GM08714 (cell line): ENCODE measurements at regions not wholly inside any gene's neighbourhood (a gene's known extent, or its start where the extent isn't known, plus 50 kb on each side); places are given as distances from the start of the nearest gene placed in this dataset.

Experiments
- H3K4me3 ChIP-seq: fragments of 200-500 bp; sonication (Bioruptor generic); 2 replicates; pipeline ENCODE4 v1.5.1; 2014; ENCODE audit warnings: mild to moderate bottlenecking, low read length, inconsistent platforms
- ZNF274 ChIP-seq: IDR thresholded peaks from 2 replicates; pipeline ENCODE4 v1.6.1; 2012; ENCODE audit warnings: mild to moderate bottlenecking, low read depth, low read length

- no peak overlapping the region for H3K4me3 ChIP-seq
- TF ChIP-seq ZNF274, result no peak
These were observed 447.5 kb downstream of the AACS start for GRCh38 chr12:125512541-125513298.

- H3K4me3 ChIP-seq, result no peak overlapping the region
- TF ChIP-seq ZNF274, result no peak
These were observed 450.7 kb downstream of the AACS start for GRCh38 chr12:125515887-125516286.

GRCh38 chr12:125518074-125518473 lies 452.8 kb downstream of the AACS start:
- TF ChIP-seq ZNF274, result no peak
- H3K4me3 ChIP-seq, result no peak overlapping the region

GRCh38 chr12:125519026-125519651 lies 453.9 kb downstream of the AACS start:
- no peak for TF ChIP-seq ZNF274
- no peak overlapping the region for H3K4me3 ChIP-seq

- TF ChIP-seq ZNF274, result no peak
- no peak overlapping the region for H3K4me3 ChIP-seq
These were observed 460.6 kb downstream of the AACS start for GRCh38 chr12:125525879-125526278.

- TF ChIP-seq ZNF274, result no peak
- no peak overlapping the region for H3K4me3 ChIP-seq
These were observed 463.0 kb downstream of the AACS start for GRCh38 chr12:125528281-125528680.

- TF ChIP-seq ZNF274, result no peak
- H3K4me3 ChIP-seq, result no peak overlapping the region
These were observed 465.0 kb downstream of the AACS start for GRCh38 chr12:125530201-125530600.

GRCh38 chr12:125530876-125531275 lies 465.6 kb downstream of the AACS start:
- no peak overlapping the region for H3K4me3 ChIP-seq
- TF ChIP-seq ZNF274, result no peak

GRCh38 chr12:125531574-125531973 lies 466.3 kb downstream of the AACS start:
- H3K4me3 ChIP-seq, result no peak overlapping the region
- no peak for TF ChIP-seq ZNF274

GRCh38 chr12:125533434-125534029 lies 468.3 kb downstream of the AACS start:
- no peak overlapping the region for H3K4me3 ChIP-seq
- TF ChIP-seq ZNF274, result no peak

- TF ChIP-seq ZNF274, result no peak
- no peak overlapping the region for H3K4me3 ChIP-seq
These were observed 473.4 kb downstream of the AACS start for GRCh38 chr12:125538401-125539199.

- no peak for TF ChIP-seq ZNF274
- no peak overlapping the region for H3K4me3 ChIP-seq
These were observed 475.5 kb downstream of the AACS start for GRCh38 chr12:125540580-125541204.

GRCh38 chr12:125544960-125545359 lies 479.7 kb downstream of the AACS start:
- no peak overlapping the region for H3K4me3 ChIP-seq
- TF ChIP-seq ZNF274, result no peak

GRCh38 chr12:125549171-125549570 lies 483.9 kb downstream of the AACS start:
- no peak for TF ChIP-seq ZNF274
- H3K4me3 ChIP-seq, result no peak overlapping the region
